ENCODE measurements at regions not wholly inside any gene's neighbourhood (a gene's known extent, or its start where the extent isn't known, plus 50 kb on each side); places are given as distances from the start of the nearest gene placed in this dataset.

GRCh38 chr10:4217187-4217586, 432.2 kb upstream of the KLF6 start:
- DNase-seq, result no peak

GRCh38 chr10:4216726-4217125, 431.7 kb upstream of the KLF6 start:
- DNase-seq, result no peak

- DNase-seq, result no peak
Observed at GRCh38 chr10:4215963-4216575, 431.1 kb upstream of the KLF6 start.

GRCh38 chr10:4215485-4215884, 430.5 kb upstream of the KLF6 start:
- DNase-seq, result peak; percentile 39

GRCh38 chr10:4214908-4215307, 429.9 kb upstream of the KLF6 start:
- DNase-seq, result no peak

- no peak for DNase-seq
Observed at GRCh38 chr10:4213441-4213840, 428.4 kb upstream of the KLF6 start.

- no peak for DNase-seq
Observed at GRCh38 chr10:4212111-4212630, 427.2 kb upstream of the KLF6 start.

- DNase-seq, result no peak
Observed at GRCh38 chr10:4208499-4208898, 423.5 kb upstream of the KLF6 start.

GRCh38 chr10:4205113-4205512, 420.1 kb upstream of the KLF6 start:
- DNase-seq, result no peak

- no peak for DNase-seq
Observed at GRCh38 chr10:4202938-4203337, 417.9 kb upstream of the KLF6 start.

- peak; percentile 55 for DNase-seq
Observed at GRCh38 chr10:4201866-4202825, 417.1 kb upstream of the KLF6 start.

GRCh38 chr10:4199196-4199595, 414.2 kb upstream of the KLF6 start:
- DNase-seq, result no peak

- DNase-seq, result no peak
Observed at GRCh38 chr10:4198216-4198615, 413.2 kb upstream of the KLF6 start.

- DNase-seq, result no peak
Observed at GRCh38 chr10:4197676-4198075, 412.7 kb upstream of the KLF6 start.

GRCh38 chr10:4196771-4197390, 411.9 kb upstream of the KLF6 start:
- DNase-seq, result no peak

GRCh38 chr10:4196183-4196582, 411.2 kb upstream of the KLF6 start:
- DNase-seq, result no peak

GRCh38 chr10:4195213-4195612, 410.2 kb upstream of the KLF6 start:
- DNase-seq, result peak; percentile 48

GRCh38 chr10:4194231-4194630, 409.2 kb upstream of the KLF6 start:
- DNase-seq, result no peak

- no peak for DNase-seq
Observed at GRCh38 chr10:4191894-4192293, 406.9 kb upstream of the KLF6 start.

- DNase-seq, result no peak
Observed at GRCh38 chr10:4191354-4191753, 406.3 kb upstream of the KLF6 start.

GRCh38 chr10:4190876-4191275, 405.9 kb upstream of the KLF6 start:
- no peak for DNase-seq

- DNase-seq, result no peak
Observed at GRCh38 chr10:4189281-4189680, 404.3 kb upstream of the KLF6 start.

- no peak for DNase-seq
Observed at GRCh38 chr10:4188406-4188805, 403.4 kb upstream of the KLF6 start.

Data from fibroblast of skin of right quadriceps (primary cell).